ENCODE measurements at regions not wholly inside any gene's neighbourhood (a gene's known extent, or its start where the extent isn't known, plus 50 kb on each side); places are given as distances from the start of the nearest gene placed in this dataset.

- H3K27me3 ChIP-seq (ENCODE audit: control insufficient read depth, insufficient read depth, low read length), result no peaks in the 10 kb centered on the region
- no peak for TF ChIP-seq CTCF (IDR thresholded peaks at IDR 0.05)
- H2AFZ ChIP-seq, result no peak overlapping the region
- no peak overlapping the region for H3K27ac ChIP-seq
- no peaks in the 10 kb centered on the region for H3K9me3 ChIP-seq (ENCODE audit: control insufficient read depth, low read length)
- no peak overlapping the region for H3K4me2 ChIP-seq (ENCODE audit: low read length)
- H3K9ac ChIP-seq, result no peak overlapping the region
- no peaks in the 10 kb centered on the region for H3K36me3 ChIP-seq (ENCODE audit: control insufficient read depth, insufficient read depth, low read length)
- no peaks in the 10 kb centered on the region for H3K4me1 ChIP-seq
- no peaks in the 10 kb centered on the region for H3K79me2 ChIP-seq
- H3K4me3 ChIP-seq (ENCODE audit: low read depth, low read length), result no peak overlapping the region
Observed at GRCh38 chr11:134508219-134508990, 96.4 kb upstream of the B3GAT1 start.

GRCh38 chr11:134506046-134506445, 94.0 kb upstream of the B3GAT1 start:
- no peaks in the 10 kb centered on the region for H3K4me1 ChIP-seq
- no peak overlapping the region for H3K4me3 ChIP-seq (ENCODE audit: low read depth, low read length)
- no peak overlapping the region for H2AFZ ChIP-seq
- H3K4me2 ChIP-seq (ENCODE audit: low read length), result no peak overlapping the region
- no peaks in the 10 kb centered on the region for H3K9me3 ChIP-seq (ENCODE audit: control insufficient read depth, low read length)
- H3K27ac ChIP-seq, result no peak overlapping the region
- no peaks in the 10 kb centered on the region for H3K36me3 ChIP-seq (ENCODE audit: control insufficient read depth, insufficient read depth, low read length)
- H3K79me2 ChIP-seq, result no peaks in the 10 kb centered on the region
- no peak overlapping the region for H3K9ac ChIP-seq
- no peaks in the 10 kb centered on the region for H3K27me3 ChIP-seq (ENCODE audit: control insufficient read depth, insufficient read depth, low read length)
- no peak for TF ChIP-seq CTCF (IDR thresholded peaks at IDR 0.05)

GRCh38 chr11:134505125-134505524, 93.1 kb upstream of the B3GAT1 start:
- H3K4me1 ChIP-seq, result no peaks in the 10 kb centered on the region
- no peaks in the 10 kb centered on the region for H3K79me2 ChIP-seq

DNA sequence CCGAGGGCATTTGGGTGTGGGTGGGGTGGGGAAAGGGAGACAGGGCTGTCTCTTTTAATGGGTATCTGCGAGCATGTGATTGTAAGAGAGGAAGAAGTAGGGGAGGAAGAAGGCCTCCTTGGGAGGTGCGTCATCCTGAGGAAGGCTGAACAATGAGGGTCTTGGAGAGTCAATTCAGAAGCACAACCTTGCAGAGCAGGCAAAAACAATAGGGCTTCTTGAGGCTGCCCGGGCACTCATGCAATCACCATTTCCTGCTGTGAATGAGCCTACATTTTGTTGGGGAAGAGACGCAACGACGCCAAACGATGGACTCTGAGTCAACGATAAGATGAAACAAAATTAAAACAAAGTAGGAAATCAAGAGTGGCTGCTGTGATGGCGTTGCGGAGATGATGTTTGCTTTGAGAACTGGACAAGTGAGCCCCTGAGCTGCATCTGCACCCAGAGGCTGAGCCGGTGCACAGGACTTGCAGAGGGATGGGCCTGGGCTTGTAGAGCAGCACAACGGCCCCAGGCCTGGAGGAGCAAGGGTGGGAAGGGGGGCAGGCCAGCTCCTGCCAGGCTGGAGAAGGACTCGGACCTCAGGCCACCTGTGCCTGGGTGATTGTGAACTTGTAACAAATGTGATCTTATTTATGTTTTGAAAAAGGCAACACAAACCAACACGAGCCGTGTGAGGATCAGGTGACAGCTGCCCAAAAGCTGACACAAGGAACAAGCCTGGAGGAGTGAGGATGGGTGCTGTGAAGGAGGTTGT, 92.3 kb upstream of the B3GAT1 start:
- H3K9ac ChIP-seq, result no peak overlapping the region
- H3K27me3 ChIP-seq (ENCODE audit: control insufficient read depth, insufficient read depth, low read length), result no peaks in the 10 kb centered on the region
- no peak overlapping the region for H3K4me3 ChIP-seq (ENCODE audit: low read depth, low read length)
- H3K36me3 ChIP-seq (ENCODE audit: control insufficient read depth, insufficient read depth, low read length), result no peaks in the 10 kb centered on the region
- no peaks in the 10 kb centered on the region for H3K9me3 ChIP-seq (ENCODE audit: control insufficient read depth, low read length)
- TF ChIP-seq CTCF (IDR thresholded peaks at IDR 0.05), result no peak
- H3K27ac ChIP-seq, result no peak overlapping the region
- no peaks in the 10 kb centered on the region for H3K79me2 ChIP-seq
- no peak overlapping the region for H3K4me2 ChIP-seq (ENCODE audit: low read length)
- no peaks in the 10 kb centered on the region for H3K4me1 ChIP-seq
- H2AFZ ChIP-seq, result no peak overlapping the region

More at GRCh38 chr11:134505125-134505524, 93.1 kb upstream of the B3GAT1 start:
- no peak overlapping the region for H3K4me3 ChIP-seq (ENCODE audit: low read depth, low read length)
- no peaks in the 10 kb centered on the region for H3K9me3 ChIP-seq (ENCODE audit: control insufficient read depth, low read length)
- H2AFZ ChIP-seq, result no peak overlapping the region
- no peak overlapping the region for H3K9ac ChIP-seq
- no peak for TF ChIP-seq CTCF (IDR thresholded peaks at IDR 0.05)
- H3K36me3 ChIP-seq (ENCODE audit: control insufficient read depth, insufficient read depth, low read length), result no peaks in the 10 kb centered on the region
- no peak overlapping the region for H3K4me2 ChIP-seq (ENCODE audit: low read length)
- H3K27ac ChIP-seq, result no peak overlapping the region
- no peaks in the 10 kb centered on the region for H3K27me3 ChIP-seq (ENCODE audit: control insufficient read depth, insufficient read depth, low read length)

Measured in parathyroid adenoma (tissue), 2 donors.